Bronchial epithelial cell (primary cell): ENCODE measurements at regions not wholly inside any gene's neighbourhood (a gene's known extent, or its start where the extent isn't known, plus 50 kb on each side); places are given as distances from the start of the nearest gene placed in this dataset.

Experiments used
- DNase-seq: peaks from one replicate; pipeline ENCODE4 v3.0.0-alpha.2; 2010; ENCODE audit warnings: low read depth
- FAIRE-seq: peaks from 2 replicates; lab custom pipeline; 2011; peaks lifted over from hg19 to GRCh38; lab: Jason Lieb, UNC
- H3K27me3 ChIP-seq: 2 replicates; pipeline ENCODE4 v1.5.1; 2011; ENCODE audit warnings: low read length; ENCODE audit not compliant: control insufficient read depth, insufficient read depth
- H3K36me3 ChIP-seq: 2 replicates; pipeline ENCODE4 v1.5.1; 2011; ENCODE audit warnings: low read length; ENCODE audit not compliant: control insufficient read depth, insufficient read depth
- H3K4me3 ChIP-seq: 2 replicates; pipeline ENCODE4 v1.5.1; 2011; ENCODE audit warnings: mild to moderate bottlenecking, low read depth, low read length, control low read depth
- CTCF ChIP-seq: IDR thresholded peaks from 2 replicates; pipeline ENCODE4 v1.5.1; 2011; ENCODE audit warnings: mild to moderate bottlenecking, moderate library complexity, low read length, control low read depth, inconsistent platforms; ENCODE audit not compliant: insufficient read depth, severe bottlenecking

GRCh38 chr11:119501777-119502405 lies 78.9 kb upstream of the THY1 start:
- Histone ChIP-seq H3K27me3 (peaks cover 2% of the 10 kb centered on the region), H3K36me3 (no peaks in the 10 kb centered on the region), H3K4me3 (no peak overlapping the region)
- no peak for TF ChIP-seq CTCF
- peak; percentile 23 for FAIRE-seq
- DNase-seq = no peak

- Histone ChIP-seq H3K27me3 (peaks cover 2% of the 10 kb centered on the region), H3K4me3 (no peak overlapping the region), H3K36me3 (no peaks in the 10 kb centered on the region)
- no peak for DNase-seq
- no peak for FAIRE-seq
- no peak for TF ChIP-seq CTCF
Observed at GRCh38 chr11:119497717-119498116, 74.7 kb upstream of the THY1 start.

- H3K27me3 ChIP-seq = peaks cover 2% of the 10 kb centered on the region
- no peak for TF ChIP-seq CTCF
- no peaks in the 10 kb centered on the region for H3K36me3 ChIP-seq
- DNase-seq = no peak
- H3K4me3 ChIP-seq = no peak overlapping the region
- FAIRE-seq = no peak
Observed at GRCh38 chr11:119496997-119497396, 74.0 kb upstream of the THY1 start.

- Histone ChIP-seq H3K4me3 (no peak overlapping the region), H3K27me3 (peaks cover 2% of the 10 kb centered on the region), H3K36me3 (no peaks in the 10 kb centered on the region)
- DNase-seq (no peak), FAIRE-seq (no peak)
- TF ChIP-seq CTCF = no peak
Observed at GRCh38 chr11:119496469-119496868, 73.5 kb upstream of the THY1 start.

- no peak for TF ChIP-seq CTCF
- Histone ChIP-seq H3K36me3 (no peaks in the 10 kb centered on the region), H3K4me3 (no peak overlapping the region), H3K27me3 (peaks cover 2% of the 10 kb centered on the region)
- DNase-seq = peak; percentile 41
- peak; percentile 86 for FAIRE-seq
Observed at GRCh38 chr11:119493712-119494111, 70.7 kb upstream of the THY1 start.
